Natural killer cell treated with Interleukin-12 subunit alpha and Interleukin-12 subunit beta and Interleukin-15 and Interleukin-18, amount 100 ng/mL, for 72 hours (primary cell): ENCODE measurements at regions not wholly inside any gene's neighbourhood (a gene's known extent, or its start where the extent isn't known, plus 50 kb on each side); places are given as distances from the start of the nearest gene placed in this dataset.
A peak's percentile ranks its signal among the peaks of the same experiment; 100 is the strongest.

ENCODE experiments used
- ATAC-seq, 2 donors: fragments of 150-1000 bp; cut with Tn5 transposase in 1 of 2; sonication (Bioruptor Pico), chemical (Tn5 transposase) in 1 of 2; 2 replicates each; pipeline ENCODE4 v1.10.0; 2021
- DNase-seq: peaks from one replicate; pipeline ENCODE4 v3.0.0; 2022; ENCODE audit warnings: low spot score
- H3K27ac Mint-ChIP-seq, 2 donors: 1 replicate in 1 of 2; 2 replicates in 1 of 2; pipeline ENCODE4 v1.8.0; 2022; ENCODE audit warnings: mixed read lengths in 2 of 2, mild to moderate bottlenecking in 1 of 2, moderate library complexity in 1 of 2
- H3K27me3 Mint-ChIP-seq, 2 donors: 1 replicate in 1 of 2; 2 replicates in 1 of 2; pipeline ENCODE4 v1.8.0; 2022; ENCODE audit warnings: mixed read lengths in 2 of 2
- H3K36me3 Mint-ChIP-seq: one replicate; pipeline ENCODE4 v1.8.0; 2022; ENCODE audit warnings: mixed read lengths
- H3K4me1 Mint-ChIP-seq, 2 donors: 1 replicate in 1 of 2; 2 replicates in 1 of 2; pipeline ENCODE4 v1.8.0; 2022; ENCODE audit warnings: low read depth in 2 of 2, mixed read lengths in 2 of 2, mild to moderate bottlenecking in 1 of 2
- H3K4me3 Mint-ChIP-seq: one replicate; pipeline ENCODE4 v1.8.0; 2022; ENCODE audit warnings: mixed read lengths
- H3K9me3 Mint-ChIP-seq: 2 replicates; pipeline ENCODE4 v1.8.0; 2022; ENCODE audit warnings: mixed read lengths

DNA sequence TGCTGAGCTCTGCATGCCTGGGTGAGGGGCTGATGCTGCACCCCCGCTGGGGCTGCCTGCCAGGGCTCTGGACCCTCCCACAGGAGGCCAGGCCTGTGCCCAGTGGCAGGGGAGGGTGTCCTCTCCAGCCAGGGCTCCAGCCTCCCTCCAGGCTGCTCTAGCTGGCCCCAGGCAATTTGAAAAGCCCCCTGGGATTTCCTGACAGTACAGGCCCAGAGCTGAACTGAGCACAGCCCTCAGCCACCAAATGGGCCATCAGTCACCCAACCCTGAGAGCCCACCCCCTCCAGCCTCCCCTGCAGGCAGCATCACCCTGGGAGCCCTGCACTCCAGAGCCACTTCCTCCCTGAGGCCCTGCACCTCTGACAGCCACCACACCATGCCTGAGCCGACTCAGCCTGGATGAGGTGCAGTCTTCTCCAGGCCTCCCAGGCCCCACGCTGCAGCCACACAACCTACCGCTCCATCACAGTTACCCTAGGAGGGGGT lies 101.8 kb upstream of the RET start:
- Mint-ChIP-seq H3K27ac (no peak overlapping the region), H3K4me1 (no peaks in the 10 kb centered on the region), H3K36me3 (no peaks in the 10 kb centered on the region), H3K4me3 (no peak overlapping the region), H3K27me3 (peaks cover 0 to 8% of the 10 kb centered on the region in 2 donors), H3K9me3 (no peaks in the 10 kb centered on the region)
- ATAC-seq (peak; percentile 2 to 43), DNase-seq (peak; percentile 31)

DNA sequence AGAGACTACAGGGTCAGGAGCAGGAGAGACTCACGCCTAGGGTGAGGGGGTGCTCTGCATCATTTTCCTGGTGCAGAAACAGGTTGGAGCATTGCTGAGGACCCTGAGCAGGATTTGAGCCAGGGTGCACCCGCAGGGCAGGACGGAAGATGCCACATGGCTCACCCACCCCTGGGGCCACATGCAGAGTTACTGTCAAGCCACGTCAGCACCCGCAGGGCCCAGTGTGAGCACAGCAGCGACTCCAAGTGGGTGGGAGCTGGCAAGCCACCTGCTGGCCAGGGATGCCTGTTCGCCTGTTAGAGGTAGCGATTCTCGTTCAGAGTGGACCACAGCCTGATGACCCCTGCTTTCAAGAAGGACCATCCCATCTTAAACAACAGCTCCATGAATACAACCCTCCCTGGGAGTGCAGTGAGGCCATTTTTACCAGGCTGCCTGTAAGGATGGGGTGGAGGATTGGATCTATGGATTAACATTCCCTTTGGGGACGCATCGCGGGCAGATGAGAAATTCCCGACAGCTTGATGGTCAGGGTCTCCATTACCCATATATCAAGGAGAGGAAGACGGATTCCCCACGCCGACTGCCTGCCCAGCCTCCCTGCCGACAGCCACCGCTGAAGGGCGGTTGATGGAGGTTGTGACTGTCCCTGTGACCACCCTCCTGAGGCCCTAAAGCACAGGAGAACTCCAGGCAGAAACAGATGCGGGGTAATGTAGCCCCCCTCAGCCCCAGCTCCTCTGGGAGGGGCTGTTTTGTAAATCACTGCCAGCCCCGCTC lies 101.1 kb upstream of the RET start:
- no peak for ATAC-seq
- Mint-ChIP-seq H3K4me3 (no peak overlapping the region), H3K27ac (no peak overlapping the region), H3K4me1 (no peaks in the 10 kb centered on the region), H3K9me3 (no peaks in the 10 kb centered on the region), H3K36me3 (no peaks in the 10 kb centered on the region), H3K27me3 (peaks cover 0 to 8% of the 10 kb centered on the region in 2 donors)
- peak; percentile 39 for DNase-seq

DNA sequence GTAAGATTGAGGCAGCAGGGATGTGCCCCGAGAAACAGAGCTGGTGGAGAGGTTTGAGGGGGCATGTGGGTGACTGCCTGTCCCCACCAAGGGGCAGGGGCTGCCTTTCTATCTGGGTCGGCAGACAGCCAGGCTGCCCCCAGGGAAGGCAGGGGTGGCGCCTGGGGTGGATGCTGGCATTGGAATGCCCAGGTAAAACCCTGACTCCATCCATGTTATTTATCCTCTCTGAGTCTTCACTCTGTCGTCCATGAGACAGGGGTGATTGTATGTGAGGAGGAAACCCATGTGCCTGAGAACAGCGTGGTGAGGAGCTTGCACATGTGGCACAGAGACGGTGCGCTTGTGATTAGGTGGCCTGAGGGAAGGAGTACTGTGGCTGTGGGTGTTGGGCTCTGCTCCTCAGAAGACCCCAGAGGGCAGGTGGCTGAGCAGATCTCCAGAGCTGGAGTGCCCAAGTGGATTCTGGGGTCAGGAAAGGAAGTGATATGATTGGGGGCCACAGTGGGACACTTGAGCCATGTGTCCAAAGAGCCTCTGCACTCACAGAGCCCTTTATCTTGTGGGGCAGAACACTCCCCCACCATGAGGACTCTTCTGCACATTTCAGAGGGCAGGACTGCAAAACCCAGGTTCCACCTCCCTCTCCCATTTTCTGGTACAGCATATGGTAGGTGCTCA lies 100.4 kb upstream of the RET start:
- H3K27ac Mint-ChIP-seq: no peak overlapping the region
- no peak overlapping the region for H3K4me3 Mint-ChIP-seq
- DNase-seq (peak; percentile 53), ATAC-seq (no peak)
- H3K4me1 Mint-ChIP-seq: no peaks in the 10 kb centered on the region
- no peaks in the 10 kb centered on the region for H3K36me3 Mint-ChIP-seq
- no peaks in the 10 kb centered on the region for H3K9me3 Mint-ChIP-seq
- peaks cover 0 to 8% of the 10 kb centered on the region in 2 donors for H3K27me3 Mint-ChIP-seq

DNA sequence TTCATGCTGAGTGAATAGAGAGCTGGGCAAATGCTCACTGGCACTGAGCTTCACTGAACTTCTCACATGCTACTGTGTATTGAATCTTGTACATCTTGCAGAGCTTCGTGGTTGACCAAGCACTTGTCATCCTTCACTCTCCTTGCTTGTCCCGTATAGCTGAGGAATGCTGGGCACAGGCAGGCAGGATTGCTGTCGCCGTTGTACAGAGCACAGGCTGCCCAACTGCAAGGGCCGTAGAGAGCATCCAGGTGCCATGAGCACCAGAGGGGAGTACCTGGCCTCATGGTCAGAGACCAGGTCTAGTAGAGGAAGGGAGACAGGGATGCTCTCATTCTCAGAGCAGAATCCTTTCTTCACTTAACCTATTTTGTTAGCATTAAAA lies 99.8 kb upstream of the RET start:
- Mint-ChIP-seq H3K4me3 (no peak overlapping the region), H3K27ac (no peak overlapping the region), H3K9me3 (no peaks in the 10 kb centered on the region), H3K4me1 (no peaks in the 10 kb centered on the region), H3K36me3 (no peaks in the 10 kb centered on the region), H3K27me3 (peaks cover 0 to 8% of the 10 kb centered on the region in 2 donors)
- DNase-seq: peak; percentile 38
- no peak for ATAC-seq

DNA sequence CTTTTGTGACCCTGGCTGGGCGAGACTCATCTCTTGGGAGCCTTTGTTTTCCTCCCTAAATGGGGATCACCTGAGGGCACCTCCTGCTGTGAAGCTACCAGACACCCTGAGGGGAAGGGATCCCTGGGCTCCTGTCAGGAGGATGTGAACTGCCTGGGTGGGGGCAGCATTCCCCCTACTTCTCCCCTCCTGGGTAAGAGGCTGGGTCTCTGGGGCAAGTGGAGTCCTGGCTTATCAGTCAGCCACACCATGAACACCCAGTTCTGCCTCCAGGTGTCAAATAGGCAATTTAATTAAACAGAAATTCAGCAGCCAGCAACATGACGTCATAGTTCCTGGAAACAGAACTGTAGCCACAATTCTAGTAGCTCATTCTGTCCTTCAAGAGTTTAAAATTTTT lies 97.7 kb upstream of the RET start:
- H3K27ac Mint-ChIP-seq: no peak overlapping the region
- H3K4me1 Mint-ChIP-seq: no peaks in the 10 kb centered on the region
- no peaks in the 10 kb centered on the region for H3K36me3 Mint-ChIP-seq
- no peak for DNase-seq
- no peak for ATAC-seq
- no peaks in the 10 kb centered on the region for H3K9me3 Mint-ChIP-seq
- no peaks in the 10 kb centered on the region for H3K27me3 Mint-ChIP-seq
- H3K4me3 Mint-ChIP-seq: no peak overlapping the region

DNA sequence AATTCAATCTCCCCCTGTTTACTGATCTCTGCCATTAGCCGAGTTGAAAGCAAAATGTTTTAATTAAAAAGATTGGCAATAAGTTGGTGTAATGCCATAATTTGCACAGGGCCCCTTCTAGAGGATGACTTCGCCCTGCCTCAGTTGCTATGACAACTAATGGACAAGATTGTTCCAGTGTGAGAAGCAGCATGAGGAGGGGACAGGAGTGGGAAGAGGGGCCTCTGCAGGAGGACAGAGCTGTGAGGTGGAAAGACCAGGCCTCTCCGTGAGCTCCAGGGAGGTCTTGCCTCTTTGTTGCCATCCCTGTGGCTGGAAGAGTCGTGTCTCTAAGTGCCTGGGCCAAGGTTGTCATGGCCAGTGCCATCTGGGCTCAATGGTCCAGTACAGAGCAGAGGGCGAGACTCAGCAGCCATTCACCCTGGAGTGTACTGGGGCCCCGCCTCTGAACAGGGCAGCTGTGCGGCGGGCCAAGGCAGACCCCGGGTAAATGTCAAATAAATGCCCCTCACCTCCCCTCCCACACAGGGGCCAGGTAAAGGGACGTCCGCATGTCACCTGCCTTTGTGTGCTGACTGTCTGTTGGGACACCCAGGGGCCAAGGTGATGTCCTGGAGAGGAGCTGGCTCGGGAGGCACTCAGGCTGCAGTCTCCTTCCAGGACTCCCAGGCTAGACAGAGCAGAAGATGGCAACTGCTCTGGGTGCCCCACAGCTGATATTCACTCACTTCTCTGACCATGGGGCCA lies 97.0 kb upstream of the RET start:
- Mint-ChIP-seq H3K4me3 (no peak overlapping the region), H3K27ac (no peak overlapping the region), H3K36me3 (no peaks in the 10 kb centered on the region), H3K4me1 (no peaks in the 10 kb centered on the region), H3K9me3 (no peaks in the 10 kb centered on the region), H3K27me3 (no peaks in the 10 kb centered on the region)
- DNase-seq (peak; percentile 28), ATAC-seq (no peak)

DNA sequence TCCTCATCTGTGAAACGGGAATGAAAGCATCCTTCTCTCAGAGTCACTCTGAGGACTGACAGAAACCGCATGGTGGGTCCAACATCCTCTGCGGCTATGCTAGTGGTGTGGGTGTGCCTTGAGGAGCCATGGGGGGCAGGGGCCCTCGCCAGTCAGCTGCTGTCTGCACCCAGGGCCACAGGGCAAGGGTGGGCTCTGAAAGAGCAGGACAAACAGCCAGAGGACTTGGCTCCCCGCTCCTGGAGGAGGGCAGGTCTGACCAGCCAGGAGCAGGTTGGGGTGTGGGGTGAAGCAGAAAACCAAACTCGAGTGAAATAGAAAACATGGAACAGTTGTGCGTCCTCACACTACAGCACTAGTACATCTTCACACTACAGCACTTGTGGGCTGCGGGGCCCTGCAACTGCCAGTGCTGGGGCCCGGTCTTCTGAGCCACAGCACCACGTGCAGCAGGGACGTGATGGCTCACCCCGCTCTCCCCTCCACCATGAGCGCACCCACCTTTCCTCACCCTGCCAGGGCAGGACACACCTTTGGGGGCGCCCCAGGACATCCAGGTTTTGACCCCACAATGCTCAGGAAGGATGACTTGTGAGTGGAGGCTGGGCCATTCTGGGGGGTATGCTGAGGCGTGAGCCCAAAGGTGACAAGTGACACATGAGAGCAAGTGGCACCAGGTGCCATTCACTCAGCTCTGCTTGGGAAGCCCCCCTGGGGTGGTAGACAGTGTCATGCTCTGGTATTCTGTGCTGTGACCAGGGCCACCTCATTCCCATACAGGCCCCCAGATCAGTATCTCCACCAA lies 96.1 kb upstream of the RET start:
- H3K4me1 Mint-ChIP-seq: no peaks in the 10 kb centered on the region
- H3K9me3 Mint-ChIP-seq: no peaks in the 10 kb centered on the region
- no peak overlapping the region for H3K27ac Mint-ChIP-seq
- no peaks in the 10 kb centered on the region for H3K36me3 Mint-ChIP-seq
- H3K4me3 Mint-ChIP-seq: no peak overlapping the region
- ATAC-seq (peak in 1 of 2 donors; percentile 4), DNase-seq (peak; percentile 41)
- no peaks in the 10 kb centered on the region for H3K27me3 Mint-ChIP-seq

DNA sequence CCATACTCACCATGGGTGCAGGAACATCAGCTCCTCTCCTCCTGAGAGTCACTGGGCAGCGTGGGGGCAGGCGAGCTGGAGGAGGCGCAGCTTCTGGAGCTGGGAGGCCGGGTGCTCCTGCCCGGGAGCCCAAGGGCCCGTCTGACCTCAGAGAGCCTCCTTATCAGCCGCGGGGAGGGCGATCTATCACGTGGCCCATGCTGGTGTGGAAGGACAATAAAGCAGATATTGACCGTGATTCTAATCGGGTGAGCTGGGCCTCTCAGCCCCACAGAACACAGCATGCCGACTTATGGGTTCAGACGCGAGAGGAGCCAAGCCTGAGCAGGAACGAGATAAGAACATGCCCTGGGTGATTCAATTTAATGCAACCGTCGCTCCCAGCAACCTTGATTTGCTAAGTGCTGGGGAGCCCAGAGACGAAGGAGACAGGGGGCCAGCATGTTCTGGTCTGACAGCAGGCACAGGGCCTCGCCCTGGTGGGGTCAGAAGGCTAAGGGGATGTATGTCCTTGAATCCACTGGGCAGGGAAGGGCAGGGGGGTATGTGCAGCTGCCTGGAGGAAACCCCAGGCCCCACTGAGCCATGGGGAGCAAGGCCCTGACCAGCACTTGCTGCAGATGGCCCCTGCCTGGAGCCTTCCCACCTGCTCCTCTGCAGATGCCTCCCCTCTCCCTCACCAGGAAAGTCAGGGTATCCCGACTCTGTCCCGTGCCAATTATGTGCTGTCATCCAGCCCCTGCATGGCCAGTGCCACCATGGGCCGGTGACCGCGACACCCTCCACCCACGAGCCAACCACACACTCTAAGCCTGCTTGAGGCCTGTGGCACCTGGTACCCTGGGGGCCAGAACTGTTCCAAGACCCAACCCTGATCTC lies 95.3 kb upstream of the RET start:
- H3K27ac Mint-ChIP-seq: no peak overlapping the region
- H3K4me1 Mint-ChIP-seq: no peaks in the 10 kb centered on the region
- DNase-seq (peak; percentile 48), ATAC-seq (no peak)
- no peaks in the 10 kb centered on the region for H3K27me3 Mint-ChIP-seq
- no peaks in the 10 kb centered on the region for H3K9me3 Mint-ChIP-seq
- no peaks in the 10 kb centered on the region for H3K36me3 Mint-ChIP-seq
- no peak overlapping the region for H3K4me3 Mint-ChIP-seq

DNA sequence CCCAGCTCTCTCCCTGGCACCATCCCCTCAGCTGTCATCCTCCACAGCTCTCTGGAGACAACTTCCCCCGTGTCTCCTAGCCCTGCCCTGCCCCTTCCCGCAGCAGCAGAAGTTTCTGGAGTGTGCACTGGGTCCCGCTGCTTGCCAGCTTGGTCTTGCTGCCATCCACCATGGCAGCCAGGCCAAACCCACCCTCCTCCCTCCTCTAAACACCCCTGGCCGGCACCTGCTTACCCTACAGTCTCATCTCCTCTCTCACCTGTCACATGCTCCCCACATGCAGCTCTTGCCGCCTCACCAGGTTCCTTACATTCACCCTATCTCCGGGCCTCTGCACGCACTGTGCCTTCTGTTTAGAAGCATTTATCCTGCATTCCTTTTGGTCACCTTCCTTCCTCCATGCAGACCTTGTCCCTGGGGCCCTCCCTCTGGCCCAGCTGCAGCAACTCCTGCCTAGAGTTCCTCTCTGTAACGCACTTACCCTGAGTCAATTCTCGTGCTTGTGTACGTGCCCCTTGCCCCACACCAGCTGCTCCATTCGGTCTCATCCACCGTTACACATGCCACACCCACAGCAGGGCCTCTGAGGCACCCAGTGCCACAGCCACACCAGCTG lies 93.9 kb upstream of the RET start:
- Mint-ChIP-seq H3K27ac (no peak overlapping the region), H3K9me3 (no peaks in the 10 kb centered on the region), H3K4me1 (no peaks in the 10 kb centered on the region), H3K4me3 (no peak overlapping the region), H3K27me3 (no peaks in the 10 kb centered on the region), H3K36me3 (no peaks in the 10 kb centered on the region)
- DNase-seq (peak; percentile 25), ATAC-seq (no peak)

DNA sequence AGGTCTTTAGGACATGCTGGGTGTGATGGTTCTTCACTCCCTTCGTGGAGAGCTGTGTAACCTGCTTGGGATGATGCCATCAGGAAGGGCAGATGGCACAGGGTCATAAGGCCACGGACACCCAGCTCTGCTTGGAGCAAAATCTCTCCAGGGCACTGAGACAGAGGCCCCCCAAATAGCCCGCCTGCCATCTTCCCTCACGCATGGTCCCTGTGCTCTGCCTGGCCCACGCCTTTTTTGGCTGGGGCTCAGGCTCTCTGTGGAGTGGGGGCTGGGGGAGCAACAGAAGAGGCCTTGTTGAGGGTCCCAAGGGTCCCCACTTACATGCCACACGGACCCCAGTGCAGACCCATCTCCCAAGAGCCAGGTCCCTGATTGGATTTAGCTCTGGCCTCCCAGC lies 93.3 kb upstream of the RET start:
- H3K4me1 Mint-ChIP-seq: no peaks in the 10 kb centered on the region
- no peaks in the 10 kb centered on the region for H3K27me3 Mint-ChIP-seq
- H3K27ac Mint-ChIP-seq: no peak overlapping the region
- no peak overlapping the region for H3K4me3 Mint-ChIP-seq
- ATAC-seq (no peak), DNase-seq (peak; percentile 22)
- no peaks in the 10 kb centered on the region for H3K36me3 Mint-ChIP-seq
- H3K9me3 Mint-ChIP-seq: no peaks in the 10 kb centered on the region

DNA sequence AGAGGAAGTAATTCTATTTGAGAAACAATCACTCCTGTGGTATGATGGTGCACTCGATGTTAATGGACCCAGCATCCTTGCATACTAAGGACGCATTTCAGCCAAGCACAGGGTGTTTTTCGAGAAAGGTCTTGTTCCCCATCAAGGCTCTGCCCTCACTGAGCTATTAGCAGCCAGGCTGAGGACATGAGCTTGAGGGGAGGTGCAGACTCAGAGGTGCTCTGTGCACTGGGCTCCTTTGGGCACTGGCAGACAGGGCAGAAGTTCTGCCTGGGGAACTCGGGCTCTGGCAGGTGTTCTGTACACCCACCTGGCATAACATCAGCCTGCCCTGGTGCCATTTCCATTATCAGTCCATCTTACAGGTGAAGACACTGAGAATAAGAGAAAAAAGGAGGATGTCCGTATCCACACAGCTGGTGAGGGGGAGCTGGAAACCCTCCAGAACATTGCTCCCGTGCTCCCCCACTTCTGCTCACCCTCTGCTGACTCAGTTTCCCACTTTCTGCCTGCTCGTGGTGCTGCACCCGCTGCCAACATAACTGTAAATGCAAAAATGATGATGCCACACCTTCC lies 92.7 kb upstream of the RET start:
- H3K27me3 Mint-ChIP-seq: no peaks in the 10 kb centered on the region
- no peak overlapping the region for H3K4me3 Mint-ChIP-seq
- no peaks in the 10 kb centered on the region for H3K4me1 Mint-ChIP-seq
- ATAC-seq (no peak), DNase-seq (no peak)
- no peaks in the 10 kb centered on the region for H3K36me3 Mint-ChIP-seq
- H3K27ac Mint-ChIP-seq: no peak overlapping the region
- H3K9me3 Mint-ChIP-seq: no peaks in the 10 kb centered on the region

DNA sequence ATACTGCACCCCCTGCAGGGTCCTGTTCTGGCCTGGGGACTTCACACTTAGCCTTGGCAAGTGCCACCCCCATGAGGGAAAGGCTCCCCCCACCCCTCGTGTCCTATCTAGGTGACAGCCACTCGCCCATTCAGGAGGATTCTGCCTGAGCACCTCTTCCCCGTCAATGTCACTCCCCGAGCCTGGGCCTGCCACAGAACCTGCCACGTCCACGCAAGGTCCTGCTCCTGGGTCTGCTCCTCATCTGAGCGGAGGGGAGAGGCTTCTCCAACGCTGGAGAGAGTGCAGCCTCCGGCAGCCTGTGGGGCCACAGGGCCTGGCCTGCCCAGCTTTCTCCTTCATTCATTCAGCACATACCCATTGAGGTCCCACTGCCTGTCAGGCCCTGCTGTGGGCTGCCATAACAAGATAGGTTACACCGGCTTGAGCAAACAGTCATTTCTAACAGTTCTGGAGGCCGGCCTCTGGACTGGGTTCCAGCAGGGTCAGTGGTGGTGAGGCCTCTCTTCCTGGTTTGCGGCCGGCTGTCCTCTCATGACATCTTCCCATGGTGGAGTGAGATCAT lies 92.0 kb upstream of the RET start:
- Mint-ChIP-seq H3K4me3 (no peak overlapping the region), H3K27ac (no peak overlapping the region), H3K4me1 (no peaks in the 10 kb centered on the region), H3K27me3 (no peaks in the 10 kb centered on the region), H3K9me3 (no peaks in the 10 kb centered on the region), H3K36me3 (no peaks in the 10 kb centered on the region)
- DNase-seq: peak; percentile 38
- no peak for ATAC-seq
